ENCODE measurements at regions not wholly inside any gene's neighbourhood (a gene's known extent, or its start where the extent isn't known, plus 50 kb on each side); places are given as distances from the start of the nearest gene placed in this dataset.

DNA sequence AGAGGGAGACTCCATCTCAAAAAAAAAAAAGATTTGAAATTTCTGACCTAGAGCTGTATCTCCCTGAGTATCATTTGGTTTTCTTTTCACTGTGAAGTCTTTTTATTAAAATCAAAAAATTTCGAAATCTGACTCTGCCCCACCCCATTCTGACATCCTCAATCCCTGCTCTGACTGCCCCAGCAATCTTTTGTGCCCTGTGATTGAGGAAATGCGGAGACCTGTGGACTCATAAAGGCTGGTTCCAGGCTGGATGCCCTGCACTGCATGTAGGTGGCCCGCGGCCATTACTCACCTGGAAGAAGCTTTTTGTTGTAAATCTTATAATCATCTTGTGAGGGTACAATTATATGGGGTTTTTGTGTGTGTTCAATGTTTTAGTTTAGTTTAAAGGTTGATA lies 147.3 kb upstream of the SEMA6D start:
- TF ChIP-seq, protein P1, sequence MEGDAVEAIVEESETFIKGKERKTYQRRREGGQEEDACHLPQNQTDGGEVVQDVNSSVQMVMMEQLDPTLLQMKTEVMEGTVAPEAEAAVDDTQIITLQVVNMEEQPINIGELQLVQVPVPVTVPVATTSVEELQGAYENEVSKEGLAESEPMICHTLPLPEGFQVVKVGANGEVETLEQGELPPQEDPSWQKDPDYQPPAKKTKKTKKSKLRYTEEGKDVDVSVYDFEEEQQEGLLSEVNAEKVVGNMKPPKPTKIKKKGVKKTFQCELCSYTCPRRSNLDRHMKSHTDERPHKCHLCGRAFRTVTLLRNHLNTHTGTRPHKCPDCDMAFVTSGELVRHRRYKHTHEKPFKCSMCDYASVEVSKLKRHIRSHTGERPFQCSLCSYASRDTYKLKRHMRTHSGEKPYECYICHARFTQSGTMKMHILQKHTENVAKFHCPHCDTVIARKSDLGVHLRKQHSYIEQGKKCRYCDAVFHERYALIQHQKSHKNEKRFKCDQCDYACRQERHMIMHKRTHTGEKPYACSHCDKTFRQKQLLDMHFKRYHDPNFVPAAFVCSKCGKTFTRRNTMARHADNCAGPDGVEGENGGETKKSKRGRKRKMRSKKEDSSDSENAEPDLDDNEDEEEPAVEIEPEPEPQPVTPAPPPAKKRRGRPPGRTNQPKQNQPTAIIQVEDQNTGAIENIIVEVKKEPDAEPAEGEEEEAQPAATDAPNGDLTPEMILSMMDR (conservative IDR thresholded peaks at IDR 0.05; ENCODE audit: low read length): no peak
- no peak for TF ChIP-seq EZH2phosphoT487 (IDR thresholded peaks at IDR 0.05; ENCODE audit: borderline replicate concordance, low read depth, low read length)

Data from OCI-LY7 (cell line).